ENCODE measurements at regions not wholly inside any gene's neighbourhood (a gene's known extent, or its start where the extent isn't known, plus 50 kb on each side); places are given as distances from the start of the nearest gene placed in this dataset.
"Not testable (repeated sequence)": the region's sequence is repeated elsewhere in the genome, so short reads cannot be mapped to it uniquely, and the experiment has no call there.

DNA sequence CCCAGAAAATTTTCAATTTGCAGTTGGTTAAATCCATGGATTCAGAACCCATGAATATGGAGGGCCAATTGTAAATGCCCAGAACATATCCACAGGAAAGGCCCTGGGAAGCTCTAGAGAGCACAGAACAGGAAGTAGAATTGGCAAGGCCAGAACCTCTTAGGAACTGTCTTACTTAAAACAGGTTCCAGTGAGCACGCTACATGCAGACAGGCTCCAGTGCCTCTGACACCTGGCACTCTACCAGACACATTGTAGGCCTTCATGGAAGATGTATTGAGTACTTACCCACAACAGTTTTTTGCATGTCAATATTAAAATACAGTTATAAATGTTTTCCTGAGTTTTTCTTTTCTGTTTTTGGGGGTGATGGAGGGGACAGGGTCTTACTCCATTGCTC, 188.2 kb upstream of the FRMD6 start:
- H3K4me1 ChIP-seq (ENCODE audit: control insufficient read depth, insufficient read depth, low read length, poor library complexity, severe bottlenecking): no peaks in the 10 kb centered on the region
- no peaks in the 10 kb centered on the region for H3K27me3 ChIP-seq (replicated peaks; ENCODE audit: control insufficient read depth, insufficient read depth, low read length, poor library complexity, severe bottlenecking)
- H3K9me3 ChIP-seq (ENCODE audit: control insufficient read depth, low read length): no peaks in the 10 kb centered on the region
- no peaks in the 10 kb centered on the region for H3K36me3 ChIP-seq (ENCODE audit: control insufficient read depth, insufficient read depth, low read length)
- H3K4me3 ChIP-seq (ENCODE audit: insufficient read depth, low read depth, low read length, poor library complexity, severe bottlenecking): no peak overlapping the region
- DNase-seq: no peak
- H3K27ac ChIP-seq (ENCODE audit: insufficient read depth, low read length, poor library complexity, severe bottlenecking): no peak overlapping the region

DNA sequence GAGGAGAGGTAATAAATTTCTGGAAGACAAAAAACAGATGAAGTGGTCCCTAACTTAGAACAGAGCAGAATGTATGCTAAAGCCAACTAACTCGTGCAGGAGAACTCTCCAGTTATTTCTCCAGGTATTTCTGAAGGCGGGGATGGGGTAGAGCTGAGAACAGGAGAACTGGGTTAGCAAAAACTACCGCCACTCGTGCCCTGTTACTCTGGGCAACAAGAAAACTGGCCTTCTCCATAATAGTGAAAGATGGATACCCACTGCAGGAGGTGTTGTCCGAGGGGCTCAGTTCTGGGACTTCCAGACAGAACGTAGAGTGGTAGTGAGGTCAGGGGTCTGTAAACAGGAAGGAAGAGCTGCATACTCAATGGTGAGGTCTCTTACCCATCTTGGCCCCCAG, 187.3 kb upstream of the FRMD6 start:
- Histone ChIP-seq H3K4me1 (ENCODE audit: control insufficient read depth, insufficient read depth, low read length, poor library complexity, severe bottlenecking) (no peaks in the 10 kb centered on the region), H3K9me3 (ENCODE audit: control insufficient read depth, low read length) (no peaks in the 10 kb centered on the region), H3K27ac (ENCODE audit: insufficient read depth, low read length, poor library complexity, severe bottlenecking) (no peak overlapping the region), H3K4me3 (ENCODE audit: insufficient read depth, low read depth, low read length, poor library complexity, severe bottlenecking) (no peak overlapping the region), H3K36me3 (ENCODE audit: control insufficient read depth, insufficient read depth, low read length) (no peaks in the 10 kb centered on the region), H3K27me3 (replicated peaks; ENCODE audit: control insufficient read depth, insufficient read depth, low read length, poor library complexity, severe bottlenecking) (no peaks in the 10 kb centered on the region)
- no peak for DNase-seq

DNA sequence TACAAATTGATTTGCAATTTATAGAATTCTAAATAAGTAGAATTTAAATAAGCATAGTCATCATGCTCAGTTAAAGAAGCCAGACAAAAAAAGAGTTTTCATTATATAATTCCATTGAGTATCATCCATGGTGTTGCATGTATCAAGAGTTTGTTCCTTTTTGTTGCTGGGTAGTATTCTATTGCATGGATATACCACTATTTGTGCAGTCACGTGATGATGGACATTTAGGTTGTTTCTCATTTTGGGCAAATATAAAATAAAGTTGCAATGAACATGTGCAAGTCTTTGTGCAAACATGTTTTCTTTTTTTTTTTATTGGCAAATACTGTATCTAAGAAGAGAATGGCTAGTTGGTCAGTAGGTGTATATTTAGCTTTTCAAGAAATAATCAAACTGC, 186.2 kb upstream of the FRMD6 start:
- Histone ChIP-seq H3K27me3 (replicated peaks; ENCODE audit: control insufficient read depth, insufficient read depth, low read length, poor library complexity, severe bottlenecking) (no peaks in the 10 kb centered on the region), H3K4me1 (ENCODE audit: control insufficient read depth, insufficient read depth, low read length, poor library complexity, severe bottlenecking) (no peaks in the 10 kb centered on the region), H3K27ac (ENCODE audit: insufficient read depth, low read length, poor library complexity, severe bottlenecking) (no peak overlapping the region), H3K9me3 (ENCODE audit: control insufficient read depth, low read length) (no peaks in the 10 kb centered on the region), H3K4me3 (ENCODE audit: insufficient read depth, low read depth, low read length, poor library complexity, severe bottlenecking) (no peak overlapping the region), H3K36me3 (ENCODE audit: control insufficient read depth, insufficient read depth, low read length) (no peaks in the 10 kb centered on the region)
- DNase-seq: no peak

DNA sequence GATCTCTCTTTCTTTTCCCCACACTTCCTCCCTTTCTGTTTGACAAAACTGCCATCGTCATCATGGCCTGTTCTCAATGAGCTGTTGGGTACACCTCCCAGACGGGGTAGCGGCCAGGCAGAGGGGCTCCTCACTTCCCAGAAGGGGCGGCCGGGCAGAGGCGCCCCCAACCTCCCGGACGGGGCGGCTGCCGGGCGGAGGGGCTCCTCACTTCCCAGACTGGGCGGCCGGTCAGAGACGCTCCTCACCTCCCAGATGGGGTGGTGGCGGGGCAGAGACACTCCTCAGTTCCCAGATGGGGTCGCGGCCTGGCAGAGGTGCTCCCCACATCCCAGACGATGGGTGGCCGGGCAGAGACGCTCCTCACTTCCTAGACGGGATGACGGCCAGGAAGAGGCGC, 184.3 kb upstream of the FRMD6 start:
- H3K4me1 ChIP-seq (ENCODE audit: control insufficient read depth, insufficient read depth, low read length, poor library complexity, severe bottlenecking); DNase-seq; H3K36me3 ChIP-seq (ENCODE audit: control insufficient read depth, insufficient read depth, low read length); H3K4me3 ChIP-seq (ENCODE audit: insufficient read depth, low read depth, low read length, poor library complexity, severe bottlenecking); H3K27ac ChIP-seq (ENCODE audit: insufficient read depth, low read length, poor library complexity, severe bottlenecking); H3K9me3 ChIP-seq (ENCODE audit: control insufficient read depth, low read length); H3K27me3 ChIP-seq (replicated peaks; ENCODE audit: control insufficient read depth, insufficient read depth, low read length, poor library complexity, severe bottlenecking): not testable (repeated sequence)

DNA sequence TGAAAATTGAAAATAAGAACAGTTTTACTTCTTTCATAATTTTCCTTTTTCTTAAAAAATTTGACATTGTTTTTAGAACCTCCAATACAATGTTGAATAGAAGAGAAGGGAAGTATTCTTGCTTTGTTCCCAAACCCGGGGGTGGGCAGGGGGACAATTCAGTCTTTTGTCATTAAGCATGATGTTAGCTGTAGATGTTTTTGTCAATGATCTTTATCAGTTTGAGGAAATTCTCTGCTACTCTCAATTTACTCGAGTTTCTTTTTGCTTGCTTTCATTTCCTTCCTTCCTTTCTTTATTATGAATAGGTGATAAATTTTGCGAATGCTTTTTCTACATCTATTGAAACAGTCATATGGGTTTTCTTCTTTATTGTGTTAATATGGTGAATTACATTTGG, 183.2 kb upstream of the FRMD6 start:
- Histone ChIP-seq H3K4me1 (ENCODE audit: control insufficient read depth, insufficient read depth, low read length, poor library complexity, severe bottlenecking) (no peaks in the 10 kb centered on the region), H3K27me3 (replicated peaks; ENCODE audit: control insufficient read depth, insufficient read depth, low read length, poor library complexity, severe bottlenecking) (no peaks in the 10 kb centered on the region), H3K36me3 (ENCODE audit: control insufficient read depth, insufficient read depth, low read length) (no peaks in the 10 kb centered on the region), H3K4me3 (ENCODE audit: insufficient read depth, low read depth, low read length, poor library complexity, severe bottlenecking) (no peak overlapping the region), H3K27ac (ENCODE audit: insufficient read depth, low read length, poor library complexity, severe bottlenecking) (no peak overlapping the region), H3K9me3 (ENCODE audit: control insufficient read depth, low read length) (no peaks in the 10 kb centered on the region)
- DNase-seq: no peak

DNA sequence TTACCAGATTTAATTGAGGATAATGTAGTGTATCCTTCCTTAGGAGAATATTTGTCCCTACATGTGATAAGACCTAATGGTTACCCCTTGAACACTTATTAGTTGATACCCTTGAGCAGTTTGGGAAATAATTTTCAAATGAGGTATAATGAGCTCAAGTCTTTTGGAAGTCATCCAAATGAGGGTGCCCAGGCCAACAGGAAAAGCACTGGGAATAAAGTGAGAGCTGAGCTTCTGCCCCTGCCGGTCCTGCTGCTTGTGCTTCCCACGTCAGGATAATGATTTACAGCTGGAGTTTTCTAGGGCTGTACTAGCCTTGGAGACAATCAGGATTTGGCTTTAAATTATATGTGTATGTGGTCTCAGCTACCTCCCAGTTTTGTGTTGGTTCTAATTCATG, 178.8 kb upstream of the FRMD6 start:
- DNase-seq: no peak
- Histone ChIP-seq H3K27me3 (replicated peaks; ENCODE audit: control insufficient read depth, insufficient read depth, low read length, poor library complexity, severe bottlenecking) (no peaks in the 10 kb centered on the region), H3K9me3 (ENCODE audit: control insufficient read depth, low read length) (no peaks in the 10 kb centered on the region), H3K4me1 (ENCODE audit: control insufficient read depth, insufficient read depth, low read length, poor library complexity, severe bottlenecking) (no peaks in the 10 kb centered on the region), H3K4me3 (ENCODE audit: insufficient read depth, low read depth, low read length, poor library complexity, severe bottlenecking) (no peak overlapping the region), H3K36me3 (ENCODE audit: control insufficient read depth, insufficient read depth, low read length) (no peaks in the 10 kb centered on the region), H3K27ac (ENCODE audit: insufficient read depth, low read length, poor library complexity, severe bottlenecking) (no peak overlapping the region)

DNA sequence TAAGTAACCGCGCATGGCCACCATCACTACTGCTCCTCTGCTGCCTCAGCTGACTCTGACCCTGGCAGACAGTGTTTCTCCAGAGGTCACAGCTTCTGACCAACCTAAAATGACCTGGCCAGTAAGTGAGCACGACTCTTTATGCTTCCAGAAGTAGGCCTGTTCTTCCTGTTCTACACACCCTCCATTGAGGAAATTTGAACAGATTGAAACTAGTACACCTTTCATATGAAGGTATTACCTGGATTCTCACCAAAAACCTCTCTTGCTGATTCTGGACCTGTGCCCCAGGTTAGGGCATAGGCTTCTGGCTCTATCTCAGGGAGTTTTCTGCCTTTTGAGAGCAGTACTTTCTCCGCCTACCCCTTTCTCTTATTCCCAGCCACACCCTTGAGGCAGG, 178.4 kb upstream of the FRMD6 start:
- no peak for DNase-seq
- H3K4me1 ChIP-seq (ENCODE audit: control insufficient read depth, insufficient read depth, low read length, poor library complexity, severe bottlenecking): no peaks in the 10 kb centered on the region
- no peak overlapping the region for H3K27ac ChIP-seq (ENCODE audit: insufficient read depth, low read length, poor library complexity, severe bottlenecking)
- H3K27me3 ChIP-seq (replicated peaks; ENCODE audit: control insufficient read depth, insufficient read depth, low read length, poor library complexity, severe bottlenecking): no peaks in the 10 kb centered on the region
- H3K36me3 ChIP-seq (ENCODE audit: control insufficient read depth, insufficient read depth, low read length): no peaks in the 10 kb centered on the region
- no peak overlapping the region for H3K4me3 ChIP-seq (ENCODE audit: insufficient read depth, low read depth, low read length, poor library complexity, severe bottlenecking)
- H3K9me3 ChIP-seq (ENCODE audit: control insufficient read depth, low read length): no peaks in the 10 kb centered on the region

GRCh38 chr14:51473808-51474565, 177.7 kb upstream of the FRMD6 start:
- DNase-seq: no peak
- Histone ChIP-seq H3K4me1 (ENCODE audit: control insufficient read depth, insufficient read depth, low read length, poor library complexity, severe bottlenecking) (no peaks in the 10 kb centered on the region), H3K36me3 (ENCODE audit: control insufficient read depth, insufficient read depth, low read length) (no peaks in the 10 kb centered on the region), H3K27me3 (replicated peaks; ENCODE audit: control insufficient read depth, insufficient read depth, low read length, poor library complexity, severe bottlenecking) (no peaks in the 10 kb centered on the region), H3K27ac (ENCODE audit: insufficient read depth, low read length, poor library complexity, severe bottlenecking) (no peak overlapping the region), H3K9me3 (ENCODE audit: control insufficient read depth, low read length) (no peaks in the 10 kb centered on the region), H3K4me3 (ENCODE audit: insufficient read depth, low read depth, low read length, poor library complexity, severe bottlenecking) (no peak overlapping the region)

- Histone ChIP-seq H3K27me3 (replicated peaks; ENCODE audit: control insufficient read depth, insufficient read depth, low read length, poor library complexity, severe bottlenecking) (no peaks in the 10 kb centered on the region), H3K4me3 (ENCODE audit: insufficient read depth, low read depth, low read length, poor library complexity, severe bottlenecking) (no peak overlapping the region), H3K36me3 (ENCODE audit: control insufficient read depth, insufficient read depth, low read length) (no peaks in the 10 kb centered on the region), H3K27ac (ENCODE audit: insufficient read depth, low read length, poor library complexity, severe bottlenecking) (no peak overlapping the region), H3K9me3 (ENCODE audit: control insufficient read depth, low read length) (no peaks in the 10 kb centered on the region), H3K4me1 (ENCODE audit: control insufficient read depth, insufficient read depth, low read length, poor library complexity, severe bottlenecking) (no peaks in the 10 kb centered on the region)
- no peak for DNase-seq
These were observed 176.9 kb upstream of the FRMD6 start for GRCh38 chr14:51474854-51475253.

- no peaks in the 10 kb centered on the region for H3K4me1 ChIP-seq (ENCODE audit: control insufficient read depth, insufficient read depth, low read length, poor library complexity, severe bottlenecking)
- H3K27me3 ChIP-seq (replicated peaks; ENCODE audit: control insufficient read depth, insufficient read depth, low read length, poor library complexity, severe bottlenecking): no peaks in the 10 kb centered on the region
- H3K9me3 ChIP-seq (ENCODE audit: control insufficient read depth, low read length): no peaks in the 10 kb centered on the region
- no peak overlapping the region for H3K27ac ChIP-seq (ENCODE audit: insufficient read depth, low read length, poor library complexity, severe bottlenecking)
- H3K36me3 ChIP-seq (ENCODE audit: control insufficient read depth, insufficient read depth, low read length): no peaks in the 10 kb centered on the region
- no peak overlapping the region for H3K4me3 ChIP-seq (ENCODE audit: insufficient read depth, low read depth, low read length, poor library complexity, severe bottlenecking)
- no peak for DNase-seq
These were observed 173.5 kb upstream of the FRMD6 start for GRCh38 chr14:51478175-51478621.

Data from effector memory CD4-positive, alpha-beta T cell (primary cell).